Sigmoid colon (tissue), 6 donors: ENCODE measurements at regions not wholly inside any gene's neighbourhood (a gene's known extent, or its start where the extent isn't known, plus 50 kb on each side); places are given as distances from the start of the nearest gene placed in this dataset.

Source experiments
- DNase-seq: peaks from one replicate; pipeline ENCODE4 v3.0.0-alpha.2; 2019
- H3K27ac ChIP-seq, 4 donors: fragments of 200-600 bp; sonication (generic); one replicate each; pipeline ENCODE4 v1.5.1; 2016 to 2019; ENCODE audit warnings: mild to moderate bottlenecking in 1 of 4
- H3K27me3 ChIP-seq, 3 donors: fragments of 200-600 bp; sonication (generic); one replicate each; pipeline ENCODE4 v1.5.1; 2019; ENCODE audit warnings: mild to moderate bottlenecking in 1 of 3
- H3K36me3 ChIP-seq, 4 donors: fragments of 200-600 bp; sonication (generic); one replicate each; pipeline ENCODE4 v1.5.1; 2016 to 2019
- H3K4me1 ChIP-seq, 4 donors: fragments of 200-600 bp; sonication (generic); one replicate each; pipeline ENCODE4 v1.5.1; 2017 to 2019
- H3K4me3 ChIP-seq, 4 donors: fragments of 200-600 bp; sonication (generic); one replicate each; pipeline ENCODE4 v1.5.1; 2017 to 2019; ENCODE audit warnings: mild to moderate bottlenecking in 2 of 4, moderate library complexity in 1 of 4
- H3K9me3 ChIP-seq, 4 donors: fragments of 200-600 bp in 3 of 4; sonication (generic) in 3 of 4; one replicate each; pipeline versions ENCODE4 v1.5.1 to v1.6.1; 2013 to 2019
- EP300 ChIP-seq, 4 donors: sonication (generic); formaldehyde crosslinking; IDR thresholded peaks; one replicate each; pipeline ENCODE4 v1.6.1; 2017; ENCODE audit warnings: antibody characterized with exemption in 4 of 4
- POLR2A ChIP-seq, 2 donors: fragments of 450-650 bp; IDR thresholded peaks; one replicate each; pipeline ENCODE4 v1.6.1; 2016; ENCODE audit warnings: antibody characterized with exemption in 2 of 2, mild to moderate bottlenecking in 2 of 2, moderate library complexity in 2 of 2
- POLR2AphosphoS5 ChIP-seq, 4 donors: sonication (generic); formaldehyde crosslinking; IDR thresholded peaks; one replicate each; pipeline ENCODE4 v1.6.1; 2017; ENCODE audit warnings: antibody characterized with exemption in 4 of 4
- WGBS, 2 donors: extraction: QIAGEN DNeasy Blood & Tissue Kit; methylation state at CpG; one replicate each; pipeline ENCODE4 v1.1.7; 2013; 5-methylcytosine and 5-hydroxymethylcytosine counted together
- intact Hi-C: fragments of 100-400 bp; cut with DNase I; formaldehyde crosslinking; loops from one replicate; pipeline ENCODE4 v1.15.1; 2023
- TF ChIP-seq, protein P1 (sequence below), 4 experiments: fragments of 450-650 bp in 3 of 4; fragments of 200-600 bp in 1 of 4; IDR thresholded peaks; one replicate each; pipeline ENCODE4 v1.5.1; 2016 to 2019; ENCODE audit warnings: antibody characterized with exemption in 4 of 4, mild to moderate bottlenecking in 3 of 4, moderate library complexity in 2 of 4
- donor health status: healthy with polysubstance abuse.
- donor health status: healthy.

DNA sequence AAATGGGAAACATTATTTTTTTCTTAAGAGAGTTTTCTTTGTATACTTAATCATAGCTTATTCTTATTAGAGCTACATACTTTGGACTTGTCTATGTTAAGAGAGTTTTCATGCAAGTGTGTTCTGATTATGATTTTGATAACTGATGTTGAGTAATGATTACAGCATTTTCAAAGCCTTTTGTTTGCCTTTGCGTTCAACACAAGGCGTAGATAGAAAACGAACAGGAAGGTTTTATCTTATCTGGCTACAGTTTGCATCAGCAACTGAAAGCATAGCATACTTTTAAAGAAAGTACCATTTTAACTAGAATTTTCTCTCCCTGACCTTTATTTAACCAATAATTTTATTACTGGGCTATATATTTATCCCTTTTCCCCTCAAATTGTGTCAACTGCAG lies 51.6 kb upstream of the PDLIM5 start:
- no peaks in the 10 kb centered on the region for H3K9me3 ChIP-seq
- no peaks in the 10 kb centered on the region for H3K4me1 ChIP-seq
- 33 to 67% methylated on average over 3 of the region's 3 CpGs for WGBS, 2 donors
- no peaks in the 10 kb centered on the region for H3K27me3 ChIP-seq
- no peaks in the 10 kb centered on the region for H3K36me3 ChIP-seq
- DNase-seq: no peak
- no peak overlapping the region for H3K4me3 ChIP-seq
- intact Hi-C loops: loop anchor here (10.0 kb wide), 2 partner anchors 335 to 605 kb away; no protein-coding TSS in a partner anchor
- no peak overlapping the region for H3K27ac ChIP-seq
- TF ChIP-seq EP300 (IDR thresholded peaks at IDR 0.05) (no peak), POLR2AphosphoS5 (IDR thresholded peaks at IDR 0.05) (no peak), POLR2A (IDR thresholded peaks at IDR 0.05) (no peak)
- TF ChIP-seq, protein P1, sequence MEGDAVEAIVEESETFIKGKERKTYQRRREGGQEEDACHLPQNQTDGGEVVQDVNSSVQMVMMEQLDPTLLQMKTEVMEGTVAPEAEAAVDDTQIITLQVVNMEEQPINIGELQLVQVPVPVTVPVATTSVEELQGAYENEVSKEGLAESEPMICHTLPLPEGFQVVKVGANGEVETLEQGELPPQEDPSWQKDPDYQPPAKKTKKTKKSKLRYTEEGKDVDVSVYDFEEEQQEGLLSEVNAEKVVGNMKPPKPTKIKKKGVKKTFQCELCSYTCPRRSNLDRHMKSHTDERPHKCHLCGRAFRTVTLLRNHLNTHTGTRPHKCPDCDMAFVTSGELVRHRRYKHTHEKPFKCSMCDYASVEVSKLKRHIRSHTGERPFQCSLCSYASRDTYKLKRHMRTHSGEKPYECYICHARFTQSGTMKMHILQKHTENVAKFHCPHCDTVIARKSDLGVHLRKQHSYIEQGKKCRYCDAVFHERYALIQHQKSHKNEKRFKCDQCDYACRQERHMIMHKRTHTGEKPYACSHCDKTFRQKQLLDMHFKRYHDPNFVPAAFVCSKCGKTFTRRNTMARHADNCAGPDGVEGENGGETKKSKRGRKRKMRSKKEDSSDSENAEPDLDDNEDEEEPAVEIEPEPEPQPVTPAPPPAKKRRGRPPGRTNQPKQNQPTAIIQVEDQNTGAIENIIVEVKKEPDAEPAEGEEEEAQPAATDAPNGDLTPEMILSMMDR (IDR thresholded peaks at IDR 0.05): no peak
